ENCODE measurements at regions not wholly inside any gene's neighbourhood (a gene's known extent, or its start where the extent isn't known, plus 50 kb on each side); places are given as distances from the start of the nearest gene placed in this dataset.

DNA sequence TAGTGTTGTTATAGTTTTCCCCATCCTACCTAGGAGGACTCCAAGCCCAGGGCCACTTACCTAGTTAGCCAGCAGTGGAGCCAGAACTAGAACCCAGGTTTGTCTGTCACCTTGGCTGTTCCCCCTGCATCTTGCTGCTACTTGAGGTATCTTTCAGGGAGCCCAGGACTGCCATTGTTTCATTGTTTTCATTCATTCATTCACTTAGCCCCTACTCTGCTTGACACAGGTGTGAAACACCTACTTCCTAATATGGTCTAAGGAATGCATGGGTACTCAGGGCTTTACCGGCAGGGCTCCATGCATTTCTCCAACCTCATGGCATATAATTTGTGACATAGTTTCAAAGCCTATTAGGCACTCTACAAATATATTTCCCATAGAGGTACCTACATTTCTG lies 266.6 kb upstream of the TPM1 start:
- no peak for ATAC-seq

DNA sequence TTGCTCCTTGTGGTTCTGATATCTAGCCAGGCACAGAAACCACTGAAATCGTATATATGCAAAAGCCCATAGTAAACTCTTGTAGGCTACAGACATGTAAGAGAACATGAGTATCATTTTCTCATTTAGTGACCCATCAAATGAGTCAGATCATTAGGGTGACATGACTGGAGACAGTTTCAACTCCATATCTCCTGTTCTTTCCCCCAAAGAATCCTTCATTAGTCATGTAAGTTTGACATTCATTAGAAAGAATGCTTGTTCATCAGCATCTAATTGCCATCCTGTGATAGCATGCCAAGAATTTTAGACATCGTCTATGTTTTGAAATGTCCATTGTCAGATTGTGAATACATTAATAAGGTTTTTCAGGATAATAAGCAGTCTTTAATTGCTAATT lies 264.9 kb upstream of the TPM1 start:
- intact Hi-C loops (cut with DNase I) = loop anchor here in 1 of 2 donors (5.0 kb wide), 1 partner anchor 330 kb away; no protein-coding TSS in a partner anchor
- no peak for ATAC-seq
- DNase-seq = no peak

More for the DNA sequence above, 266.6 kb upstream of the TPM1 start:
- intact Hi-C loops (cut with DNase I) = loop anchor here in 1 of 2 donors (5.0 kb wide), 1 partner anchor 331 kb away; no protein-coding TSS in a partner anchor
- no peak for DNase-seq

DNA sequence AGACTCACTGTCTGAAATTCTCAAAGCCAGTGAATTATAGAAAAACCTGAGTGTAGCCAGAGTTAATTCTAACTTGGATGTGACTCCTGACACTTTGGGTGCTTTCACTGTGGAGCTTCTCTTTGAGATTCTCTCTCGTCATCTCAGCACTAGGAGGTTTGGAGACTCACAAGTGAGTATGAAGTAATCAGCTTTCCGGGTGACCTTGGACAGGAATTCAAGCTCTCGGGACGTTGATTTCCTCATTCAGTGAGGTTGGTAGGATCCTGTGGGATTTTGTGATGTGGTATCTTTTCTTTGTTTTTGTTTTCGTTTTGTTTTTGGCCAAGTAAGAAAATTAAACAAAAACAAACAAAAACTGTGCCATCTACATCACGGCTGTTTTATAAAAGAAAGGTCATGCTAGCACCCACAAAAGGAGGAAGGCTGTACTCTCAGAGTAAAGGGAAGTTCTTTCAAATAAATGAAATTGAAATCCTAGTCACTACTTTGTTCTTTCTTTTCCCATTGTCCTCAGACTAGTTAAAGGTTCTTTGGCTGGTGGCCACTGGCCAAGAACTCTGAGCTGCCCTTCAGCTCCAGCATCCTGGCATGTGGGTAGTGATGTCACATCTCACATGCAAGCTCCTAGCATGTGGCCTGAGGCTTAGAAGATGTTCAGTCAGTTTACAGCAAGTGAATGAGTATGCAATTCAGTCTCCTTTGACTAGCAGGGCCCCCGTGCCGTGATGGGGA lies 263.3 kb upstream of the TPM1 start:
- intact Hi-C loops (cut with DNase I) = loop anchor here in 1 of 2 donors (5.0 kb wide), 1 partner anchor 328 kb away; no protein-coding TSS in a partner anchor
- no peak for ATAC-seq
- peak; percentile 56 for DNase-seq

DNA sequence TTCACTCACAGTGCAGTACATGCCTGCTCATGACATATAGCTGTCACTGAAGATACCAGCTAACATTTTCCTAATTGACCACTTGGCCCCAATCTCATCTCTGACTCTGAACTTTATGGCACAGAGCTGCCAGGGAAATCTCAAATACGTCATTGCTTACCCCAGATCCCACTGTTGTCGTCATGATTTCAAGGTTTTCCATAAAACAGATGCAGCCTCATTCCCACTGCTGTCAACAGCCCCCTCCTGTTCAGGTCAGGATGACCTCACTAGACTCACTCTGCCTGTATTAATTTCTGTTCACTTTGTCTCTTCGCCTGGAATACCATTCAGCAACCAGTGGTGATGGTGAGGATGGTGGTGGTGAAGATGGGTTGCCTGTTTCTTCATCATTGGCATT lies 262.6 kb upstream of the TPM1 start:
- no peak for ATAC-seq
- intact Hi-C loops (cut with DNase I) = loop anchor here (5.0 kb wide), 3 partner anchors 62 to 327 kb away; no protein-coding TSS in a partner anchor
- no peak for DNase-seq

DNA sequence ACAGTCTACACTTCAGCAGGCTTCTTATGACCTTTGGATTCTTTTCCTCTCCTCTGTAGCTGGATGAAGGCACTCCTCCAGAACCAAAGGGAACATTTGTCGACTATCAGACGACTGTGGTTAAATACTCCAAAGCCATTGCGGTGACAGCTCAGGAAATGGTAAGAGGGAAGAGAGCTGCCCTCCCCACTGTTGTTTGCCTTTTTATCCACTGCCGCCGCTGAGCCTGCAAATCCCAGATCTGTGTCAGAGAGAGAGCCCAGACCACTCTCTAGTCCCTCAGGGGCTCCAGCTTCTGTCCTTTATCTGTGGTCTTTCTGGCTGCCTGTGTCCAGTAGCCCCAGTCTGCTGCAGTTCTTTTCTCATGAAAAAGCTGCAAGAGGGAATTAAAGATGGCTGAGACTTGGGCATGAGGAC lies 261.5 kb upstream of the TPM1 start:
- intact Hi-C loops (cut with DNase I) = loop anchor here in 1 of 2 donors (5.0 kb wide), 2 partner anchors 61 to 266 kb away; no protein-coding TSS in a partner anchor
- peak; percentile 8 to 25 for ATAC-seq
- no peak for DNase-seq

DNA sequence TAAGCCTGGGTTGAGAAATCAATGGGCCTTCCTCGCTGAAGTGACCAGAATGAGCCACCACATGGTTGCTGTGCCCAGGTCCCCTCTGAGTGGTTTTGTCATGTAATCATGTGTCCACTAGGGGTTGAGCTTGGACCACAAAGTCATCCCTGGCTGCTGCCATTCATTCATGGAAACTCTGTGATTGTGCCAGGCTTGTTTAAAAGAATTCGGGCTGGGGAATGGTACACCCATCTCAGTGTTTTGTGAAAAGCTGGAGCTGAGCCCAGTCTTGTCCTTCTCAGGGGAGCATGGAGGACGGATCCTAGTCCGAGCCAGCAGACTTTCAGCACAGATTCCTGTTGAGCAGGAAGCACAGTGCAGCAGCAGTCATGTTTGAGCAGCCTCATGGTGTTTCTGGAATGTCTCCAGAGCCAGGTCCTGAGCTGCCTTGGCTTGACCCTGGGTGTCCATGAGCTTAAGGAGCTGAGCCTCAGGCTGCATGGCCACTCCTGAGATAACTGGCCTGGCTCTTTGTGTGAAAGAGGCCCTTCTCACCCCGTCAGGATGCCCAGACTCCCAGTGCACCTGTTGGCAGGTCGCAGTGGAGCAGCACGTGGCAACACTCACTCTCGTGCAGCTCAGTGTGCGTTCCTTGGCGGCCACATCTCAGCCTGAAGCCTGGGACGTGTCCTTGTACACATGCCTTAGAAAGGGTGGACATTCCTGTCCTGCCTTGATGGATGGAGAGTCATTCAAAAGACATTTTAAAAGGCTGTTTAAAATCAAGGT lies 260.3 kb upstream of the TPM1 start:
- peak; percentile 92 to 93 for ATAC-seq
- intact Hi-C loops (cut with DNase I) = loop anchor here in 1 of 2 donors (2.0 to 5.0 kb wide), 3 partner anchors 60 to 311 kb away; no protein-coding TSS in a partner anchor
- DNase-seq = peak; percentile 86

DNA sequence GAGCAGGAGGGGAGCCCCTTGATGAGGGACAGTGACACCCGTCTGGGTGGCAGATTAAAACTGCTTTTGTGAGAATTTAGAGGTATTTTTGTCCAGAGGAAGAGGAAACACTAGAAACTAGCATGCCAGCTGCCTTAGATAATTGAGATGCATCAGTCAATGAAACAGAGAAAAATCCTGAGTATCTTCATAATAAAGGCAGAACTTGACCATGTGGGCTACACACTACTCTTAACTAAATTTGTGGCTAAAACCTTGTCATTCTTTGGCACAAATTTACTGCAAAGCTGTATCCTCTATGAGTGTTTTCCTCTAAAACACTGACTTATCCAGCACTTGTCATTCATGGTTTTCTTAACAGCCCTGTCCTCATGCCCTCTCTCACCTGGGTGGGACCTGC lies 259.7 kb upstream of the TPM1 start:
- ATAC-seq (no peak), DNase-seq (no peak)
- intact Hi-C loops (cut with DNase I) = loop anchor here in 1 of 2 donors (2.0 to 5.0 kb wide), 3 partner anchors 59 to 310 kb away; no protein-coding TSS in a partner anchor

DNA sequence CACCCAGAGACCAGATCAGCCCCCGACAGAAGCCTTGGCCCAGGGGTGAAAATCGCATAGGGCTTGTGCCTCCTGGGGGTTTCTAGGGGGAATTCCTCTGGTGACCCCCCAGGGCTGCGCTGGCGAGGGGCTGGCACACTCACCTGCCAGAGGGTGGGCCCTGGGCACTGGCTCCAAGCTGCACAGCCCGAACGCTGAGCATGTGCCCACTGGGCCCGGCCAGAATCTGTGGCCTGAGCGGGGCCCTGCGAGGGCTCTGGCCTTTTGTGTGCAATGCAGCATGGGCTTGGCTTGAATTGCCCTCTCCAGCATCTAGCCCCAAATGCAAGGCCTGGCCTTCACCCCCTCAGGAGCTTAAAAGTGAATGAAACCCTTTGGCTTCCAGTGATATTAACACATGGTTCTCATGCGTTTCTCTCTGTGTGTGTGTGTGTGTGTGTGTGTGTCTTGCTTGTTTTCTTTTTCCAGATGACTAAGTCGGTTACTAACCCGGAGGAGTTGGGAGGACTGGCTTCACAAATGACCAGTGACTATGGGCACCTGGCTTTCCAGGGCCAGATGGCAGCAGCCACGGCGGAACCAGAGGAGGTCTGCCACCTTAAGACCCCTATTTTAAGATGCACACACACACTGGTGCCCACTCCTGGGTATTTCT lies 259.1 kb upstream of the TPM1 start:
- intact Hi-C loops (cut with DNase I) = loop anchor here in 1 of 2 donors (2.0 to 5.0 kb wide), 3 partner anchors 59 to 309 kb away; no protein-coding TSS in a partner anchor
- no peak for ATAC-seq
- DNase-seq = no peak

DNA sequence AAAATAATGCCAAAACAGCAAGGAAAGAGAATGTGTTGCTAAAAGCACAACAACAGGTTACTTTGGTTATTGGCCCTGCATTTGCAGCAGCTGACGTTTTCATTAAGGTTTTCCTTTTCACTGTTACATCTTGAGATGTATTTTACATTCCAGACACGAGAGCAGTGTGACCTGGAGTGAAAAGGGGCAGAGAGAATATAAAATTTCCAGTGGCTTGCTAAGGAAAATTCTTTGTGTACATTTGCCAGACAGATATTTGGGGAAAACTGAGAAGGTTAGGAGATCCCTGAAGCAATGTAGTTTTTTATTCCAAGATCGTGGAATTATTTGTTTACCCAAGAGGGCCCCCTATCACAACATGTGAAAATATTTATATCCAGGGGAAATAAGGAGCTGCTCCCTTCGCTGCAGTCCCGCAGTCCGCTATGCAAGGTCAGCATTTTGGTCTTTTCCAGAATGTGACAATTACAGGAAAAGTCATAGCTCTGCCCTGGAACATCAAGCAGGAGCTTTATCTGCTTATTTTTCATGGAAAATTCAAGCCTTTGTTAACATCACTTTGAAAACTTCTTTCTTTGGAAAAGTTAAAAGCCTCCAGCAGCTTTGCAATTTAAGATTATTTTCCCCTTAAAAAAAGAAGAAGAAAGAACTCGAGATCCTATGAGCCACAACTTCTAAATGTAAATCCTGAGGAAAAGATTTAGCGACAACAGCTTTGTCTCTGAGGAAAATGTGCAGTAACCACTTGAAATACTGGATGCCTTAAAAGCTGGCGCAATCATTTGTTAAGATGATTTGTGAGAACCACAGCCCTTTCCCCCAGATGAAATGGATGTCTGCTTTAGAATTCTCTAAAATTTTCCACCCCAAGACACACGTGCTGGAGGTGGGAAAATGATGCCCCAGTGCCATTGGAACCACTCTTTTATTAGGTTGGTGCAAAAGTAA lies 256.4 kb upstream of the TPM1 start:
- ATAC-seq (no peak), DNase-seq (no peak)
- intact Hi-C loops (cut with DNase I) = no loop called here

DNA sequence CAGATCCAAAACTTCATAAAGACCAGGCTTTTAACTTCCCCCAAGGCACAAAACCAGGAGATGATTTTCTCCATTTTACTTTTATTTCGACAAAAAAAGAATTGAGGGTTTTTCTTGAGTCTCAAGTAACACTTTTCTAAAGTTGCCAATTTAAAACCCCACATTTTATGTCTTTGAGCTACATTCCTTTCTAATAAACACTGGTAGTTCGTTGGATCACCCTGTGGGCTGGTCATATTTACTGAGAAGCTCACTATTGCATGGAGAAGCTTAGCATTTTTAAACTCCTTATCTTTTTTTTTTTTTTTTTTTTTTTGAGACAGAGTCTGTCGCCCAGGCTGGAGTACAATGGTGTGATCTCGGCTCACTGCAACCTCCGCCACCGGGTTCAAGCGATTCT lies 255.1 kb upstream of the TPM1 start:
- no peak for DNase-seq
- intact Hi-C loops (cut with DNase I) = no loop called here
- ATAC-seq = no peak

DNA sequence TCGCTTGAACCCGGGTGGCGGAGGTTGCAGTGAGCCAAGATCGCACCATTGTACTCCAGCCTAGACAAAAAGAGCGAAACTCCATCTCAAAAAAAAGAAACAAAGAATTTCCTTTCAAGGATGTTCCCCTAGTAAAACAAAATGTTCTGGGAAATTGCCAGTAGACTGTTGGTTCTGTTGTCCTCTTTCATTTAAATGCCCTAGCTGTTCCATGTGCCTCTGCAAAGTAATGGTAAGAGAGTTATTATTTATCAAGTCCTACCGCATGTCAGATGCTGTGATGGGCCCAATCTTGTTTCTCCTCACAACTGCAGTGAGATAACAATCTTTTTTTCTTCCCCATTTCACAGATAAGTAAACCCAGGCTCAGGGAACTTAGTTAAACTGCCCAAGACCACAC lies 254.3 kb upstream of the TPM1 start:
- intact Hi-C loops (cut with DNase I) = no loop called here
- DNase-seq = no peak
- no peak for ATAC-seq

DNA sequence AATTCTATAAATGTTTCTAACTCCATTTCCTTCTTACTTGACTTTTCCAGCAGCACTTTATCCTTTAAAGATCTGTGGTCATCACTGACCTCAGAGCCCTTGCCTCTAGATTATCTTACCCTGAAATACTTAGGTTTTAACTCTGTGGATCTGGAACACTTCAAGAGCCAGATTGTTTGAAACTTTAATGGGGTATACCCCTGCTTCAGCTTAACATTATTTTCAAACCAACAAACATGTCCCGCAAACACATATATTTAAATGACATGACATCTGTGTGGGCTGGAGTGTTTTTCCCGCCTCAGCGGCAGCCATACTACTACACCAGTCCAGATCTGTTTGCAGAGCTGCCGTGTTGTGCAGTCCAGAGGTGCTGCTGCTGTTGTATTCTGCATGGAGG lies 252.0 kb upstream of the TPM1 start:
- DNase-seq (no peak), ATAC-seq (no peak)
- intact Hi-C loops (cut with DNase I) = no loop called here

DNA sequence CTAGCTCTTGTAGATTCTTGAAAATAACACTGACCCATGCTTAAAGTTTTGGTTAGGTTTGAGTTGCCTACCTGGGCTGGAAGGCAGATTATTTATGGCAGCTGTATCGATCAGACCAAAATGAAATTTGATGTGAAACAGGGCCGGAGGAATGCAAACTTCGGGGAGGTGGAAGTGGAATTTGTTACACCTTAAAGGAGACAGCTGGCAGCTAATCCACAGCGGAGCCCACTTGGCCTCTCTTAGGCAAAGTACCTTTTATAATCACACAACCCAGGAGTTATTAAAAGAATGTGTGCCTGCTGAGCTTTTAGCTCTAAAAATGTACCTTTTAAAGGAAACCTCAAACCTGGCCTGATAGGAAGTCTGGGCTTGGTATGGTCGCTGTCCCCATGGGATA lies 250.9 kb upstream of the TPM1 start:
- intact Hi-C loops (cut with DNase I) = no loop called here
- DNase-seq = no peak
- ATAC-seq = no peak

DNA sequence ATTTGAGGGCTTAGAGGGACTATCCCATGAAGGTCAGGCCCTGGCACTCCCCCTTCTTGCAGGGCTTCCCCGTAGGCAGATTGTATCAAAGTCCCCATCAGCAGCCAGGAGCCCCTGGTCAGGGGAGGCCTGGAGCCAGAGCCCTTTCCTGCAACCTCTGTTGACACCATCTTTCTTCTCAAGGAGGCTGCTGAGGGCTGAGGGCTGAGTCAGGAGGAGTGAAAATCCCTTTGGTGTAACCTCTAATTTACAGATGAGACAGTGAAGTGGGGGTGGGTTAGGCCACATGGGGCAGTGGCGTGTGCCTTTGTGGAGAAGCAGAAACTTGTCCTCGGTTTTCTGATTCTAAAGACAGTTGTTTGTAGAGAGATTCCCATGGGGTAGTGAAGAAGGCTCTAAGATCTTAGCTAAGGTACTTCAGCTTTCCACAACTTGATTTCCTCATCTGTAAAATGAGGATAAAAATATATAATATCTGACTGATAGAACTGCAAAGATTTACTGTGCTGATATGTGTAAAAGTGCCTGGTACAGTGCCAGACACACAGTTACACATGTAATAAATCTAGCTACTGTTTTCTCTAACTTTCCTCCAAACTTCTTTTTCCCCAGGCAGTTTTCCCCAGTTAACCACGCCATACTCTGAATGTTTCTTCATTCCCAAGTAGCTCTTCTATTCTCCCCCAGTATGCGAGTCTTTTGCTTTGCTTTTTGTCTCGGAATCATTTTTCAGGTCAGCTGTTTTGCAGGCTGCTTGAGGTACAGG lies 249.4 kb upstream of the TPM1 start:
- ATAC-seq (no peak), DNase-seq (no peak)
- intact Hi-C loops (cut with DNase I) = no loop called here

DNA sequence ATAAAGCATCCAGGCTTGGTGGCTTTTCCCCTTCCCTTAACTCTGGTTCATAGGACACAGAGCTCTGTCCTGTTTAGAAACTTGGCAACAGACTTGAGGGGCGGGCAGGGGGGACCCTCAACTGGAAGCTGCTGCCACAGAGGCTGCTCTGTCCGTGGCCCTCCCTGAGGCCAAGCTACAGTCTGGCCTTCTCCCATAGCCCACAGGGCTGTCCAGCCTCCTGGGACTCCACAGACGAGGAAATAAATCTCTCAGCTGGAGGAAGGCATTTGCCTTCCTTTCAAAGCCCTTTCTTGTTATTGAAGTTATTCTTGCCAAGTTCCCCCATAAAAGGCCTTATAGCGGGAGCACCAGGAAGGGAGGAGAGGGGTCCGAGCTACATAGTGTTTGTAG lies 248.8 kb upstream of the TPM1 start:
- intact Hi-C loops (cut with DNase I) = no loop called here
- no peak for ATAC-seq
- DNase-seq = no peak

DNA sequence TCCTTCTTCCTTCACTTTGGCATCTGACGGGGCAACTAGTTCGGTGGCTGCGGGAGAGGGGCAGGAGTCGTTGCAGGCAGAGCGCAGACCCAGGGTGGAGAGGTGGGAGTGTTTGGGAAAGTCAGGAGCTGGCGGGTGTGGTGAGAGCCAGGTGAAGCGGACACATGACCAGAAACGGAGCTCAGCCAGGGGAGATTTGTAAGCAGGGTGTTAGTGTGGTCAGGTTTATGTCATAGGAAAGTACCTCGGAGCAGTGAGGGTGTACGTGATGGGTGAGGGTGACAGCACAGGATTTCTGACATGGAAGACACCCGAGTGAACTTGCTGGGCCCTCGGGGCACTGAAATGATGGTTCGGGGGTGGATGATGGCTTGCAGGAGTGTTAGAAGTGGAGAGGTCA lies 247.4 kb upstream of the TPM1 start:
- ATAC-seq = no peak
- no peak for DNase-seq
- intact Hi-C loops (cut with DNase I) = no loop called here

DNA sequence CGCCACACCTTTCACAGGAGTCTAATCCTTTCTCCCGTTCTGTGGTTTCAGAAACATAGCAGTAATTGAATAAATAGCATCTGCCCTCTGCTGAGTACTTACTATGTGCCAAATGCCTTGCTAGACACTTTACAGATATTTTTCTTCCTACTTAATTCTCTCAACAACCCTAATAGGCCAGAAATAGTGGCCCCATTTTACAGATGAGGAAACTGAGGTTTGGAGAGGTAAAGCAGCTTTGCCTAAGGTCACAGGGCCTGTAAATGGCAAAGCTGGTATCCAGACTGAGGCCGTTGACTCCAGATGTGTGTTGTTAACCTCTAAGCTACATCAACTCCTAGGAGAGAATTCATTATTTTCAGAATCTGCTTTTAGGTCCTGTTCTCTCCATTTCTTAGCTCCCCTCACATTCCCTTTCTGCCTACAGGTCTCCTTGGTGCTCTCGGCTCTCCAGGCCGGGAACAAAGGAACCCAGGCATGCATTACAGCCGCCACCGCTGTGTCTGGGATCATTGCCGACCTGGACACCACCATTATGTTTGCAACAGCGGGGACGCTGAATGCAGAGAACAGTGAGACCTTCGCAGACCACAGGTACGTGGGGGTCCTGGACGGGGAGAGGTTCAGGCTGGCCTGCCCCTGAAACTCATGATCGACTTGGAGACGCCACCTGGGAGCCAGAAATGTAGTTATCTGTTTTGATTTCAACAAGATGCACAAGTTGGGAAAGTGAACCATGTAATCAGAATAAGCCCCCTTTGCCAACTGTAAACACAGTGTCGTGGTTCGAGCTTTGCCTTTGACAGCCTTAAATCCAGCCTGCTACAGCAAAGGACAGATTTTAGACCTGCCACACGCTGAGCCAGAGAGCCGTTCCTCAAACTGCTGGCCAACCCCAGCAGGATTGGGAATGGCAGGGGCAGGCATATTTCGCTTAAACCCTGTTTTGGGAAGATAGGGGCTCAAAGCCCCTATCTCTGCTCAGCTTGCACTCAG lies 246.5 kb upstream of the TPM1 start:
- intact Hi-C loops (cut with DNase I) = no loop called here
- ATAC-seq (no peak), DNase-seq (no peak)
